HFFc6 (cell line): ENCODE measurements at regions not wholly inside any gene's neighbourhood (a gene's known extent, or its start where the extent isn't known, plus 50 kb on each side); places are given as distances from the start of the nearest gene placed in this dataset.

Source experiments
- DNase-seq: peaks from one replicate; pipeline ENCODE4 v3.0.0-alpha.2; 2018
- H3K27ac Mint-ChIP-seq: 2 replicates; pipeline ENCODE4 v1.8.0; 2020; ENCODE audit warnings: mild to moderate bottlenecking, mixed read lengths
- H3K27me3 Mint-ChIP-seq: 2 replicates; pipeline ENCODE4 v1.8.0; 2021; ENCODE audit warnings: mild to moderate bottlenecking, moderate library complexity, mixed read lengths; ENCODE audit not compliant: insufficient read depth
- H3K36me3 Mint-ChIP-seq: 2 replicates; pipeline ENCODE4 v1.8.0; 2021; ENCODE audit warnings: low read depth, mixed read lengths
- H3K4me1 Mint-ChIP-seq: 2 replicates; pipeline ENCODE4 v1.8.0; 2020; ENCODE audit warnings: low read depth, mixed read lengths
- H3K4me3 Mint-ChIP-seq: 2 replicates; pipeline ENCODE4 v1.8.0; 2020; ENCODE audit warnings: mild to moderate bottlenecking, moderate library complexity, mixed read lengths
- H3K9me3 Mint-ChIP-seq: 2 replicates; pipeline ENCODE4 v1.8.0; 2020; ENCODE audit warnings: mild to moderate bottlenecking, mixed read lengths
- CTCF ChIP-seq: fragments of 200-600 bp; sonication (generic); IDR thresholded peaks from 2 replicates; pipeline ENCODE4 v1.5.0; 2021; ENCODE audit warnings: antibody characterized with exemption, mild to moderate bottlenecking

- H3K27ac Mint-ChIP-seq: no peak overlapping the region
- no peak overlapping the region for H3K4me3 Mint-ChIP-seq
- no peaks in the 10 kb centered on the region; the same call in 1 of the 2 replicates for H3K27me3 Mint-ChIP-seq
- peaks cover 30% of the 10 kb centered on the region for H3K9me3 Mint-ChIP-seq
- H3K36me3 Mint-ChIP-seq: no peaks in the 10 kb centered on the region
- H3K4me1 Mint-ChIP-seq: no peaks in the 10 kb centered on the region
- TF ChIP-seq CTCF: no peak
- no peak for DNase-seq
Measured at GRCh38 chr13:71255633-71256032, 611.4 kb downstream of the DACH1 start.

- Mint-ChIP-seq H3K4me3 (no peak overlapping the region), H3K4me1 (no peaks in the 10 kb centered on the region), H3K27me3 (no peaks in the 10 kb centered on the region; the same call in 1 of the 2 replicates), H3K36me3 (no peaks in the 10 kb centered on the region), H3K27ac (no peak overlapping the region), H3K9me3 (peaks cover 38% of the 10 kb centered on the region)
- DNase-seq: no peak
- TF ChIP-seq CTCF: no peak
Measured at GRCh38 chr13:71254384-71254783, 612.6 kb downstream of the DACH1 start.

- DNase-seq: no peak
- Mint-ChIP-seq H3K27me3 (no peaks in the 10 kb centered on the region; the same call in 1 of the 2 replicates), H3K4me3 (no peak overlapping the region), H3K36me3 (no peaks in the 10 kb centered on the region), H3K9me3 (peaks cover 43% of the 10 kb centered on the region), H3K4me1 (no peaks in the 10 kb centered on the region), H3K27ac (no peak overlapping the region)
- no peak for TF ChIP-seq CTCF
Measured at GRCh38 chr13:71252184-71252704, 614.8 kb downstream of the DACH1 start.

- TF ChIP-seq CTCF: no peak
- no peak overlapping the region for H3K27ac Mint-ChIP-seq
- H3K27me3 Mint-ChIP-seq: no peaks in the 10 kb centered on the region; the same call in 1 of the 2 replicates
- no peak overlapping the region for H3K4me3 Mint-ChIP-seq
- H3K4me1 Mint-ChIP-seq: no peaks in the 10 kb centered on the region
- no peak for DNase-seq
- H3K36me3 Mint-ChIP-seq: no peaks in the 10 kb centered on the region
- peaks cover 43% of the 10 kb centered on the region for H3K9me3 Mint-ChIP-seq
Measured at GRCh38 chr13:71251292-71251951, 615.6 kb downstream of the DACH1 start.

- H3K9me3 Mint-ChIP-seq: peaks cover 29% of the 10 kb centered on the region
- no peak for DNase-seq
- no peak overlapping the region for H3K4me3 Mint-ChIP-seq
- H3K4me1 Mint-ChIP-seq: no peaks in the 10 kb centered on the region
- H3K36me3 Mint-ChIP-seq: no peaks in the 10 kb centered on the region
- no peaks in the 10 kb centered on the region for H3K27me3 Mint-ChIP-seq
- no peak for TF ChIP-seq CTCF
- no peak overlapping the region for H3K27ac Mint-ChIP-seq
Measured at GRCh38 chr13:71249011-71249410, 618.0 kb downstream of the DACH1 start.
